HepG2 (cell line): ENCODE measurements at regions not wholly inside any gene's neighbourhood (a gene's known extent, or its start where the extent isn't known, plus 50 kb on each side); places are given as distances from the start of the nearest gene placed in this dataset.

Source experiments
- ATAC-seq: fragments of 200-7000 bp; cut with Tn5 transposase; 3 replicates; pipeline ENCODE4 v1.9.1; 2020; ENCODE audit warnings: mild to moderate bottlenecking, moderate library complexity
- BruUV-seq: library from RNA; stranded (reverse); fragments of 400-500 nt; replicated peaks from 2 replicates; lab custom pipeline; 2021; lab: Mats Ljungman, UMichigan
- CTCF ChIA-PET: fragments of 300-600 bp; formaldehyde crosslinking; extraction: SDS; loops from one replicate; lab custom pipeline; 2021; ENCODE audit warnings: low total read pairs, inconsistent platforms, low intra/inter-chr PET ratio; lab: Yijun Ruan, JAX
- POLR2A ChIA-PET: fragments of 350-600 bp; sonication (Branson Sonifier 250); formaldehyde crosslinking; loops from one replicate; lab custom pipeline; 2020; ENCODE audit warnings: antibody characterized with exemption, inconsistent platforms; lab: Yijun Ruan, JAX
- DNase-seq: peaks from one replicate; pipeline ENCODE4 v3.0.0-alpha.2; 2015; ENCODE audit warnings: low spot score
- FAIRE-seq: peaks from 3 replicates; lab custom pipeline; 2011; peaks lifted over from hg19 to GRCh38; lab: Jason Lieb, UNC
- H2AFZ ChIP-seq: one replicate; pipeline ENCODE4 v1.6.1; 2011; ENCODE audit warnings: low read length, inconsistent platforms
- H3K27ac ChIP-seq: fragments of 300-600 bp; 3 replicates; pipeline ENCODE4 v1.8.0; 2011; ENCODE audit warnings: mixed run types, mild to moderate bottlenecking, mixed read lengths, low read length, inconsistent platforms; ENCODE audit not compliant: insufficient read depth; ENCODE audit errors: extremely low read length
- H3K27me3 ChIP-seq, 2 experiments: fragments of 200-600 bp in 1 of 2; 2 replicates in 1 of 2; 3 replicates in 1 of 2; pipeline versions ENCODE4 v1.6.0 to v1.8.0; 2011; ENCODE audit warnings: low read length in 2 of 2, mild to moderate bottlenecking in 2 of 2, moderate library complexity in 2 of 2, inconsistent platforms in 1 of 2; ENCODE audit not compliant: insufficient read depth in 2 of 2, control insufficient read depth in 1 of 2
- H3K36me3 ChIP-seq, 2 experiments: fragments of 200-600 bp in 1 of 2; replicated peaks in 1 of 2; 2 replicates in 1 of 2; 3 replicates in 1 of 2; pipeline versions ENCODE4 v1.5.1 to v1.8.0; 2011; ENCODE audit warnings: low read length in 2 of 2, inconsistent platforms in 1 of 2; ENCODE audit not compliant: insufficient read depth in 2 of 2, control insufficient read depth in 1 of 2
- H3K4me1 ChIP-seq: 2 replicates; pipeline ENCODE4 v1.5.1; 2012; ENCODE audit warnings: low read length, inconsistent platforms; ENCODE audit not compliant: insufficient read depth
- H3K4me2 ChIP-seq: 2 replicates; pipeline ENCODE4 v1.6.0; 2011; ENCODE audit warnings: low read depth, low read length, inconsistent platforms
- H3K4me3 ChIP-seq, 3 experiments: fragments of 200-600 bp in 1 of 3; sonication (generic), shearing (Covaris generic) in 1 of 3; replicated peaks in 1 of 3; 2 replicates each; pipeline ENCODE4 v1.5.1; 2011 to 2016; ENCODE audit warnings: low read length in 3 of 3, inconsistent platforms in 2 of 3, low read depth in 2 of 3, mild to moderate bottlenecking in 2 of 3, control low read depth in 1 of 3, mixed read lengths in 1 of 3; ENCODE audit not compliant: insufficient read depth in 1 of 3
- H3K79me2 ChIP-seq: one replicate; pipeline ENCODE4 v1.6.1; 2011; ENCODE audit warnings: low read length, inconsistent platforms; ENCODE audit not compliant: insufficient read depth
- H3K9ac ChIP-seq: 2 replicates; pipeline ENCODE4 v1.6.0; 2011; ENCODE audit warnings: mild to moderate bottlenecking, low read depth, low read length, inconsistent platforms; ENCODE audit not compliant: insufficient read depth
- H3K9me3 ChIP-seq: 2 replicates; pipeline ENCODE4 v1.5.1; 2012; ENCODE audit warnings: mild to moderate bottlenecking, low read length
- H4K20me1 ChIP-seq: 2 replicates; pipeline ENCODE4 v1.6.0; 2011; ENCODE audit warnings: inconsistent platforms, mild to moderate bottlenecking, low read length, moderate library complexity; ENCODE audit not compliant: insufficient read depth
- AKAP8 ChIP-seq: sonication (generic); formaldehyde crosslinking; IDR thresholded peaks from 2 replicates; pipeline ENCODE4 v1.5.1; 2020; ENCODE audit warnings: mild to moderate bottlenecking, missing genetic modification reagents
- ATAD3A ChIP-seq: sonication (generic); formaldehyde crosslinking; IDR thresholded peaks from 2 replicates; pipeline ENCODE4 v1.4.0; 2020; ENCODE audit warnings: missing genetic modification reagents
- ATRX ChIP-seq: sonication (generic); formaldehyde crosslinking; IDR thresholded peaks from 2 replicates; pipeline ENCODE4 v1.4.0; 2020; ENCODE audit warnings: missing genetic modification reagents, borderline replicate concordance
- CREM ChIP-seq, 2 experiments: sonication (generic) in 1 of 2; formaldehyde crosslinking in 1 of 2; IDR thresholded peaks; 2 replicates each; pipeline versions ENCODE4 v1.4.0 to v1.6.1; 2016 to 2020; ENCODE audit warnings: antibody characterized with exemption in 1 of 2, mild to moderate bottlenecking in 1 of 2, missing genetic modification reagents in 1 of 2
- ESRRA ChIP-seq: sonication (generic); formaldehyde crosslinking; IDR thresholded peaks from 2 replicates; pipeline ENCODE4 v1.5.1; 2020; ENCODE audit warnings: mild to moderate bottlenecking, low read depth, missing genetic modification reagents
- GABPA ChIP-seq, 2 experiments: IDR thresholded peaks; 2 replicates each; pipeline ENCODE4 v1.6.1; 2011 to 2016; ENCODE audit warnings: low read depth in 2 of 2, low read length in 1 of 2, missing biosample characterization in 1 of 2, missing genetic modification characterization in 1 of 2
- HNRNPUL1 ChIP-seq: fragments of 200-400 bp; formaldehyde crosslinking; IDR thresholded peaks from 2 replicates; pipeline ENCODE4 v1.6.1; 2017; ENCODE audit warnings: low read depth, mild to moderate bottlenecking, low read length, moderate library complexity
- KDM4B ChIP-seq: sonication (generic); formaldehyde crosslinking; IDR thresholded peaks from 2 replicates; pipeline ENCODE4 v1.4.0; 2020; ENCODE audit warnings: missing genetic modification reagents
- MXI1 ChIP-seq: IDR thresholded peaks from 3 replicates; pipeline ENCODE4 v1.6.1; 2012; ENCODE audit warnings: low read depth, low read length, inconsistent platforms, borderline replicate concordance
- NCOA2 ChIP-seq: sonication (generic); formaldehyde crosslinking; IDR thresholded peaks from 2 replicates; pipeline ENCODE4 v1.8.0; 2022; ENCODE audit warnings: inconsistent platforms
- RARA ChIP-seq: IDR thresholded peaks from 2 replicates; pipeline ENCODE4 v1.6.1; 2016; ENCODE audit warnings: missing genetic modification reagents, missing compliant biosample characterization
- RARG ChIP-seq: sonication (generic); formaldehyde crosslinking; IDR thresholded peaks from 2 replicates; pipeline ENCODE4 v1.4.0; 2020; ENCODE audit warnings: low read depth, mild to moderate bottlenecking, missing genetic modification reagents
- SCMH1 ChIP-seq: sonication (generic); formaldehyde crosslinking; IDR thresholded peaks from 2 replicates; pipeline ENCODE4 v1.9.0; 2021; ENCODE audit warnings: missing genetic modification reagents, mild to moderate bottlenecking, borderline replicate concordance
- THAP7 ChIP-seq: sonication (generic); formaldehyde crosslinking; IDR thresholded peaks from 2 replicates; pipeline ENCODE4 v1.8.1; 2023; ENCODE audit warnings: mild to moderate bottlenecking, missing genetic modification reagents
- ZC3H4 ChIP-seq: sonication (generic); formaldehyde crosslinking; IDR thresholded peaks from 2 replicates; pipeline ENCODE4 v1.4.0; 2020; ENCODE audit warnings: missing genetic modification reagents, borderline replicate concordance
- ZNF619 ChIP-seq: sonication (generic); formaldehyde crosslinking; IDR thresholded peaks from 2 replicates; pipeline ENCODE4 v1.4.0; 2020; ENCODE audit warnings: mild to moderate bottlenecking, missing genetic modification reagents
- WGBS: methylation state at CpG from one replicate; pipeline ENCODE4 v1.1.6; 2017; ENCODE audit warnings: low lambda C conversion rate; 5-methylcytosine and 5-hydroxymethylcytosine counted together
- in situ Hi-C: cut with HindIII; loops from 2 replicates; pipeline ENCODE4 v1.10.0; 2017; ENCODE audit warnings: low pct_unique_long_range_greater_than_20kb; ENCODE audit not compliant: extremely low pct_ligation_motif_present
- intact Hi-C: fragments of 100-400 bp; cut with micrococcal nuclease; formaldehyde crosslinking; loops from one replicate; pipeline ENCODE4 v1.10.0; 2022; ENCODE audit not compliant: unreplicated experiment
- TF ChIP-seq, protein P1 (sequence below): fragments of 450-650 bp; IDR thresholded peaks from 2 replicates; pipeline ENCODE4 v1.6.1; 2016
- TF ChIP-seq, protein P2 (sequence below): sonication (generic); formaldehyde crosslinking; IDR thresholded peaks from 2 replicates; pipeline ENCODE4 v1.4.0; 2020; ENCODE audit warnings: mild to moderate bottlenecking, missing genetic modification reagents, borderline replicate concordance

- POLR2A ChIA-PET = no interaction called here
- ATAC-seq (no peak), DNase-seq (no peak), FAIRE-seq (no peak)
- no peaks in the 10 kb centered on the region for H4K20me1 ChIP-seq
- H3K36me3 ChIP-seq = no peaks in the 10 kb centered on the region
- H3K27me3 ChIP-seq = no peaks in the 10 kb centered on the region
- no peak overlapping the region for H3K27ac ChIP-seq
- no peaks in the 10 kb centered on the region for H3K79me2 ChIP-seq
- H3K9me3 ChIP-seq = no peaks in the 10 kb centered on the region
- H3K4me1 ChIP-seq = no peaks in the 10 kb centered on the region
- no peak overlapping the region for H3K9ac ChIP-seq
- no peak overlapping the region for H2AFZ ChIP-seq
- no peak overlapping the region for H3K4me3 ChIP-seq
- in situ Hi-C loops = no loop called here
- WGBS = 37% methylated on average over 2 of the region's 2 CpGs
- H3K4me2 ChIP-seq = no peak overlapping the region
- CTCF ChIA-PET = no interaction called here
- no TSS peak for BruUV-seq
- intact Hi-C loops = no loop called here
- TF ChIP-seq, protein P1, sequence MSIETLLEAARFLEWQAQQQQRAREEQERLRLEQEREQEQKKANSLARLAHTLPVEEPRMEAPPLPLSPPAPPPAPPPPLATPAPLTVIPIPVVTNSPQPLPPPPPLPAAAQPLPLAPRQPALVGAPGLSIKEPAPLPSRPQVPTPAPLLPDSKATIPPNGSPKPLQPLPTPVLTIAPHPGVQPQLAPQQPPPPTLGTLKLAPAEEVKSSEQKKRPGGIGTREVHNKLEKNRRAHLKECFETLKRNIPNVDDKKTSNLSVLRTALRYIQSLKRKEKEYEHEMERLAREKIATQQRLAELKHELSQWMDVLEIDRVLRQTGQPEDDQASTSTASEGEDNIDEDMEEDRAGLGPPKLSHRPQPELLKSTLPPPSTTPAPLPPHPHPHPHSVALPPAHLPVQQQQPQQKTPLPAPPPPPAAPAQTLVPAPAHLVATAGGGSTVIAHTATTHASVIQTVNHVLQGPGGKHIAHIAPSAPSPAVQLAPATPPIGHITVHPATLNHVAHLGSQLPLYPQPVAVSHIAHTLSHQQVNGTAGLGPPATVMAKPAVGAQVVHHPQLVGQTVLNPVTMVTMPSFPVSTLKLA = no peak
- TF ChIP-seq, protein P2, sequence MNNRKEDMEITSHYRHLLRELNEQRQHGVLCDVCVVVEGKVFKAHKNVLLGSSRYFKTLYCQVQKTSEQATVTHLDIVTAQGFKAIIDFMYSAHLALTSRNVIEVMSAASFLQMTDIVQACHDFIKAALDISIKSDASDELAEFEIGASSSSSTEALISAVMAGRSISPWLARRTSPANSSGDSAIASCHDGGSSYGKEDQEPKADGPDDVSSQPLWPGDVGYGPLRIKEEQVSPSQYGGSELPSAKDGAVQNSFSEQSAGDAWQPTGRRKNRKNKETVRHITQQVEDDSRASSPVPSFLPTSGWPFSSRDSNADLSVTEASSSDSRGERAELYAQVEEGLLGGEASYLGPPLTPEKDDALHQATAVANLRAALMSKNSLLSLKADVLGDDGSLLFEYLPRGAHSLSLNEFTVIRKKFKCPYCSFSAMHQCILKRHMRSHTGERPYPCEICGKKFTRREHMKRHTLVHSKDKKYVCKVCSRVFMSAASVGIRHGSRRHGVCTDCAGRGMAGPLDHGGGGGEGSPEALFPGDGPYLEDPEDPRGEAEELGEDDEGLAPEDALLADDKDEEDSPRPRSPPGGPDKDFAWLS (CRISPR knock-in tag) = no peak
- TF ChIP-seq CREM (IDR thresholded peaks at IDR 0.05) (no peak), CREM (CRISPR knock-in tag; IDR thresholded peaks at IDR 0.05) (no peak), KDM4B (CRISPR knock-in tag) (no peak), ZC3H4 (CRISPR knock-in tag) (no peak), ATRX (CRISPR knock-in tag) (no peak), NCOA2 (no peak), MXI1 (no peak), HNRNPUL1 (no peak), RARG (CRISPR knock-in tag) (no peak), THAP7 (CRISPR knock-in tag) (no peak), RARA (CRISPR knock-in tag) (no peak), ESRRA (no peak), ZNF619 (CRISPR knock-in tag) (no peak), SCMH1 (CRISPR knock-in tag) (no peak), ATAD3A (CRISPR knock-in tag) (no peak), AKAP8 (no peak), GABPA (IDR thresholded peaks at IDR 0.05; ENCODE audit: low read depth, low read length) (no peak), GABPA (CRISPR knock-in tag; IDR thresholded peaks at IDR 0.05; ENCODE audit: low read depth) (no peak)
These were observed 852.7 kb upstream of the FRG1 start for GRCh38 chr4:189087971-189088370.
